ENCODE measurements at regions not wholly inside any gene's neighbourhood (a gene's known extent, or its start where the extent isn't known, plus 50 kb on each side); places are given as distances from the start of the nearest gene placed in this dataset.

GRCh38 chr1:80008934-80009333 is 1002.4 kb upstream of the ADGRL4 start:
- no peak for TF ChIP-seq CTCF (IDR thresholded peaks at IDR 0.05; ENCODE audit: insufficient read depth, low read length, poor library complexity, severe bottlenecking)
- Histone ChIP-seq H3K27me3 (replicated peaks; ENCODE audit: control insufficient read depth, insufficient read depth, low read length) (no peaks in the 10 kb centered on the region), H3K36me3 (ENCODE audit: control insufficient read depth, insufficient read depth, low read length) (no peaks in the 10 kb centered on the region), H3K4me3 (replicated peaks; ENCODE audit: low read depth, low read length) (no peak overlapping the region)
- DNase-seq (ENCODE audit: extremely low read depth, insufficient read length): no peak

- TF ChIP-seq CTCF (IDR thresholded peaks at IDR 0.05; ENCODE audit: insufficient read depth, low read length, poor library complexity, severe bottlenecking): no peak
These were observed 996.7 kb upstream of the ADGRL4 start for GRCh38 chr1:80003250-80003649.

GRCh38 chr1:79988401-79988800 is 981.9 kb upstream of the ADGRL4 start:
- no peak overlapping the region for H3K4me3 ChIP-seq (replicated peaks; ENCODE audit: low read depth, low read length)
- TF ChIP-seq CTCF (IDR thresholded peaks at IDR 0.05; ENCODE audit: insufficient read depth, low read length, poor library complexity, severe bottlenecking): no peak
- DNase-seq (ENCODE audit: extremely low read depth, insufficient read length): no peak
- no peaks in the 10 kb centered on the region for H3K27me3 ChIP-seq (replicated peaks; ENCODE audit: control insufficient read depth, insufficient read depth, low read length)
- no peaks in the 10 kb centered on the region for H3K36me3 ChIP-seq (ENCODE audit: control insufficient read depth, insufficient read depth, low read length)

More at GRCh38 chr1:80003250-80003649, 996.7 kb upstream of the ADGRL4 start:
- Histone ChIP-seq H3K4me3 (replicated peaks; ENCODE audit: low read depth, low read length) (no peak overlapping the region), H3K36me3 (ENCODE audit: control insufficient read depth, insufficient read depth, low read length) (no peaks in the 10 kb centered on the region), H3K27me3 (replicated peaks; ENCODE audit: control insufficient read depth, insufficient read depth, low read length) (no peaks in the 10 kb centered on the region)
- no peak for DNase-seq (ENCODE audit: extremely low read depth, insufficient read length)

GRCh38 chr1:79982211-79982610 is 975.7 kb upstream of the ADGRL4 start:
- no peak overlapping the region for H3K4me3 ChIP-seq (replicated peaks; ENCODE audit: low read depth, low read length)
- no peaks in the 10 kb centered on the region for H3K27me3 ChIP-seq (replicated peaks; ENCODE audit: control insufficient read depth, insufficient read depth, low read length)
- DNase-seq (ENCODE audit: extremely low read depth, insufficient read length): no peak
- TF ChIP-seq CTCF (IDR thresholded peaks at IDR 0.05; ENCODE audit: insufficient read depth, low read length, poor library complexity, severe bottlenecking): no peak
- H3K36me3 ChIP-seq (ENCODE audit: control insufficient read depth, insufficient read depth, low read length): no peaks in the 10 kb centered on the region

GRCh38 chr1:79981481-79981880 is 975.0 kb upstream of the ADGRL4 start:
- TF ChIP-seq CTCF (IDR thresholded peaks at IDR 0.05; ENCODE audit: insufficient read depth, low read length, poor library complexity, severe bottlenecking): no peak
- no peaks in the 10 kb centered on the region for H3K27me3 ChIP-seq (replicated peaks; ENCODE audit: control insufficient read depth, insufficient read depth, low read length)
- H3K4me3 ChIP-seq (replicated peaks; ENCODE audit: low read depth, low read length): no peak overlapping the region
- no peak for DNase-seq (ENCODE audit: extremely low read depth, insufficient read length)
- H3K36me3 ChIP-seq (ENCODE audit: control insufficient read depth, insufficient read depth, low read length): no peaks in the 10 kb centered on the region

GRCh38 chr1:79979346-79979745 is 972.8 kb upstream of the ADGRL4 start:
- no peaks in the 10 kb centered on the region for H3K27me3 ChIP-seq (replicated peaks; ENCODE audit: control insufficient read depth, insufficient read depth, low read length)
- no peak for TF ChIP-seq CTCF (IDR thresholded peaks at IDR 0.05; ENCODE audit: insufficient read depth, low read length, poor library complexity, severe bottlenecking)
- H3K4me3 ChIP-seq (replicated peaks; ENCODE audit: low read depth, low read length): no peak overlapping the region

More at GRCh38 chr1:79979346-79979745, 972.8 kb upstream of the ADGRL4 start:
- DNase-seq (ENCODE audit: extremely low read depth, insufficient read length): no peak
- no peaks in the 10 kb centered on the region for H3K36me3 ChIP-seq (ENCODE audit: control insufficient read depth, insufficient read depth, low read length)

All from GM06990 (cell line).